IMR-90 (cell line): ENCODE measurements at regions not wholly inside any gene's neighbourhood (a gene's known extent, or its start where the extent isn't known, plus 50 kb on each side); places are given as distances from the start of the nearest gene placed in this dataset.

Source experiments
- ATAC-seq: fragments of 200-7000 bp; cut with Tn5 transposase; 2 replicates; pipeline ENCODE4 v1.9.1; 2020; ENCODE audit warnings: low read depth, mild to moderate bottlenecking, moderate library complexity
- BruUV-seq: library from RNA; stranded (reverse); fragments of 400-500 nt; replicated peaks from 2 replicates; lab custom pipeline; 2021; lab: Mats Ljungman, UMichigan
- CTCF ChIA-PET: fragments of 300-600 bp; formaldehyde crosslinking; extraction: SDS; loops from one replicate; lab custom pipeline; 2021; ENCODE audit warnings: antibody characterized with exemption; lab: Yijun Ruan, JAX
- POLR2A ChIA-PET: fragments of 300-600 bp; sonication (Branson Sonifier 250); formaldehyde crosslinking; loops from one replicate; lab custom pipeline; 2022; ENCODE audit warnings: antibody characterized with exemption; ENCODE audit not compliant: unreplicated experiment; lab: Charles Lee
- DNase-seq: peaks from one replicate; pipeline ENCODE4 v3.0.0; 2013
- H2AFZ ChIP-seq: replicated peaks from 2 replicates; pipeline ENCODE3; 2013; ENCODE audit warnings: low read length, mild to moderate bottlenecking; ENCODE audit not compliant: poor library complexity
- H2AK5ac ChIP-seq: 2 replicates; pipeline ENCODE4 v1.6.1; 2013; ENCODE audit warnings: low read depth, low read length, inconsistent platforms
- H2AK9ac ChIP-seq: replicated peaks from 2 replicates; pipeline ENCODE3; 2013; ENCODE audit warnings: mild to moderate bottlenecking, low read depth, low read length, moderate library complexity; ENCODE audit not compliant: poor library complexity
- H2BK120ac ChIP-seq: 2 replicates; pipeline ENCODE4 v1.6.1; 2013; ENCODE audit warnings: low read depth, low read length, inconsistent platforms
- H2BK15ac ChIP-seq: 3 replicates; pipeline ENCODE4 v1.6.1; 2013; ENCODE audit warnings: low read depth, low read length, inconsistent platforms
- H2BK20ac ChIP-seq: 2 replicates; pipeline ENCODE4 v1.6.1; 2013; ENCODE audit warnings: low read depth, mild to moderate bottlenecking, inconsistent platforms, low read length, moderate library complexity
- H2BK5ac ChIP-seq: 2 replicates; pipeline ENCODE4 v1.6.1; 2013; ENCODE audit warnings: mild to moderate bottlenecking, low read depth, low read length, inconsistent platforms; ENCODE audit not compliant: poor library complexity, severe bottlenecking
- H3K14ac ChIP-seq: replicated peaks from 2 replicates; pipeline ENCODE4 v1.6.1; 2013; ENCODE audit warnings: low read depth, low read length, inconsistent platforms
- H3K18ac ChIP-seq: 2 replicates; pipeline ENCODE4 v1.6.1; 2013; ENCODE audit warnings: low read depth, low read length, control low read depth
- H3K23ac ChIP-seq: 2 replicates; pipeline ENCODE4 v1.6.1; 2013; ENCODE audit warnings: low read depth, low read length, inconsistent platforms
- H3K27ac ChIP-seq: 2 replicates; pipeline ENCODE4 v1.5.1; 2013; ENCODE audit warnings: mild to moderate bottlenecking, control low read depth, low read length; ENCODE audit not compliant: insufficient read depth
- H3K27me3 ChIP-seq: 2 replicates; pipeline ENCODE4 v1.6.1; 2013; ENCODE audit warnings: low read length; ENCODE audit not compliant: control insufficient read depth, insufficient read depth
- H3K36me3 ChIP-seq: 2 replicates; pipeline ENCODE4 v1.6.1; 2013; ENCODE audit warnings: low read length, mixed read lengths; ENCODE audit not compliant: control insufficient read depth, insufficient read depth
- H3K4ac ChIP-seq: 2 replicates; pipeline ENCODE4 v1.6.1; 2013; ENCODE audit warnings: low read depth, low read length, inconsistent platforms
- H3K4me1 ChIP-seq: 2 replicates; pipeline ENCODE4 v1.6.1; 2013; ENCODE audit warnings: low read length, mixed read lengths; ENCODE audit not compliant: control insufficient read depth, insufficient read depth
- H3K4me2 ChIP-seq: 2 replicates; pipeline ENCODE4 v1.6.1; 2013; ENCODE audit warnings: low read depth, mild to moderate bottlenecking, control low read depth, low read length, moderate library complexity
- H3K4me3 ChIP-seq: 2 replicates; pipeline ENCODE4 v1.5.1; 2013; ENCODE audit warnings: low read depth, mild to moderate bottlenecking, control low read depth, low read length, moderate library complexity; ENCODE audit not compliant: insufficient read depth
- H3K56ac ChIP-seq: 2 replicates; pipeline ENCODE4 v1.6.1; 2013; ENCODE audit warnings: low read length, inconsistent platforms; ENCODE audit not compliant: insufficient read depth; ENCODE audit errors: extremely low read depth
- H3K79me1 ChIP-seq, 2 experiments: 2 replicates each; pipeline ENCODE4 v1.6.1; 2013; ENCODE audit warnings: low read length in 2 of 2, inconsistent platforms in 1 of 2, low read depth in 1 of 2
- H3K9ac ChIP-seq: 2 replicates; pipeline ENCODE4 v1.6.1; 2013; ENCODE audit warnings: low read depth, low read length, control low read depth
- H3K9me1 ChIP-seq: 2 replicates; pipeline ENCODE4 v1.6.1; 2013; ENCODE audit warnings: low read length, inconsistent platforms; ENCODE audit not compliant: insufficient read depth
- H3K9me3 ChIP-seq: 2 replicates; pipeline ENCODE4 v1.6.1; 2013; ENCODE audit warnings: low read length; ENCODE audit not compliant: control insufficient read depth, insufficient read depth
- H4K20me1 ChIP-seq: 2 replicates; pipeline ENCODE4 v1.6.1; 2013; ENCODE audit warnings: low read length, inconsistent platforms; ENCODE audit not compliant: insufficient read depth
- H4K5ac ChIP-seq: 2 replicates; pipeline ENCODE4 v1.6.1; 2013; ENCODE audit warnings: mild to moderate bottlenecking, low read depth, low read length, control low read depth
- H4K8ac ChIP-seq, 2 experiments: 2 replicates each; pipeline ENCODE4 v1.6.1; 2013; ENCODE audit warnings: low read depth in 2 of 2, low read length in 2 of 2, control low read depth in 1 of 2, inconsistent platforms in 1 of 2
- H4K91ac ChIP-seq: 2 replicates; pipeline ENCODE4 v1.6.1; 2013; ENCODE audit warnings: low read depth, low read length, inconsistent platforms; ENCODE audit not compliant: insufficient read depth
- CTCF ChIP-seq: conservative IDR thresholded peaks from 2 replicates; pipeline ENCODE4 v1.5.1; 2012; ENCODE audit warnings: mild to moderate bottlenecking, low read depth, low read length, improper control_type of control experiment
- FOS ChIP-seq: fragments of 150-350 bp; IDR thresholded peaks from 2 replicates; pipeline ENCODE4 v1.6.1; 2016; ENCODE audit warnings: low read depth, low read length
- NFE2L2 ChIP-seq: fragments of 150-350 bp; IDR thresholded peaks from 2 replicates; pipeline ENCODE4 v1.6.1; 2016; ENCODE audit warnings: low read depth, mild to moderate bottlenecking, low read length
- POLR2A ChIP-seq: IDR thresholded peaks from 2 replicates; pipeline ENCODE4 v1.6.1; 2012; ENCODE audit warnings: mild to moderate bottlenecking, low read depth, low read length
- RAD21 ChIP-seq: IDR thresholded peaks from 2 replicates; pipeline ENCODE4 v1.6.1; 2012; ENCODE audit warnings: low read length, improper control_type of control experiment
- RCOR1 ChIP-seq: IDR thresholded peaks from 2 replicates; pipeline ENCODE4 v1.6.1; 2012; ENCODE audit warnings: mild to moderate bottlenecking, low read length, improper control_type of control experiment; ENCODE audit not compliant: insufficient replicate concordance
- SMC3 ChIP-seq: fragments of 150-350 bp; IDR thresholded peaks from 2 replicates; pipeline ENCODE4 v1.6.1; 2016; ENCODE audit warnings: low read depth, mild to moderate bottlenecking, antibody characterized with exemption, low read length, moderate library complexity
- USF2 ChIP-seq: fragments of 150-350 bp; IDR thresholded peaks from 2 replicates; pipeline ENCODE4 v1.6.1; 2017; ENCODE audit warnings: mild to moderate bottlenecking, antibody characterized with exemption, low read length, low read depth
- WGBS, 2 experiments: methylation state at CpG; one replicate each; pipeline versions ENCODE4 v1.1.5 to v1.1.7; 2013; ENCODE audit warnings: missing lambda C conversion rate in 2 of 2; ENCODE audit not compliant: insufficient read length in 1 of 2; ENCODE audit errors: extremely low coverage in 2 of 2; 5-methylcytosine and 5-hydroxymethylcytosine counted together
- dilution Hi-C: fragments of 300-500 bp; cut with HindIII; formaldehyde crosslinking; loops from one replicate; pipeline ENCODE4 v1.14.3; 2018; ENCODE audit warnings: low sequenced_read_pairs; ENCODE audit not compliant: unreplicated experiment
- in situ Hi-C: fragments of 300-500 bp; cut with MboI; formaldehyde crosslinking; loops from 3 replicates; pipeline ENCODE4 v1.14.3; 2019; ENCODE audit warnings: low sequenced_read_pairs, inconsistent platforms, mixed read lengths
- intact Hi-C: fragments of 100-400 bp; cut with micrococcal nuclease; formaldehyde crosslinking; loops from 2 replicates; pipeline ENCODE4 v1.10.0; 2022

DNA sequence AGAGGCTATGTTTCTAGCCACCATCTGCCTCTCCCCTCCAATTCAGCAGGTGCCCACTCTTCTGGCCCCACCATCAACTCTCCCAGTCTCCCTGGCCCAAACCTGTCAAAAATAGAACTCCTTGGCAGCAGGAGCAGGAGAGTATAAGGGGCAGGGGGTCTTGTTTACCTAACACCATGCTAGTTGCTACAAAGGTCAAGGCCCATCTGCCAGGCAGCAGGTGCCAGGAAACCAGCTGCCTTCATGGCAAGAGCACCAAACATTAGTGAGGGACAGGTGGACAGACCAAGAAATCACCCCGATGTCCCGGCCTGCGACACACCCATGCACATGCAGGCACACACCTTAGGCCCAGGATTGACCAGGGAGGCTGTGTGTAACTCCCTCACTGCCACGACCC, 387.9 kb downstream of the BUD13 start:
- Histone ChIP-seq H3K4me1 (no peaks in the 10 kb centered on the region), H4K8ac (no peak overlapping the region), H3K27me3 (no peaks in the 10 kb centered on the region), H2BK5ac (no peak overlapping the region), H3K56ac (no peak overlapping the region), H2BK120ac (no peak overlapping the region), H2BK20ac (no peak overlapping the region), H4K20me1 (no peaks in the 10 kb centered on the region), H4K5ac (no peak overlapping the region), H3K27ac (no peak overlapping the region), H3K9me1 (no peaks in the 10 kb centered on the region), H3K9ac (no peak overlapping the region), H3K18ac (no peak overlapping the region), H2AFZ (no peak overlapping the region), H2AK5ac (no peak overlapping the region), H4K91ac (no peak overlapping the region), H3K14ac (no peak overlapping the region), H3K4me2 (no peak overlapping the region), H3K79me1 (no peaks in the 10 kb centered on the region), H3K36me3 (no peaks in the 10 kb centered on the region), H2BK15ac (no peak overlapping the region), H3K23ac (no peak overlapping the region), H3K9me3 (no peaks in the 10 kb centered on the region), H3K4me3 (no peak overlapping the region), H2AK9ac (peak overlapping the region; percentile 42), H3K4ac (no peak overlapping the region)
- ATAC-seq (no peak), DNase-seq (no peak)
- no TSS peak for BruUV-seq
- ChIA-PET POLR2A (no interaction called here), CTCF (no interaction called here)
- TF ChIP-seq RCOR1: no peak
- TF ChIP-seq POLR2A: no peak
- no peak for TF ChIP-seq FOS
- TF ChIP-seq NFE2L2: no peak
- TF ChIP-seq CTCF: no peak
- TF ChIP-seq RAD21: no peak
- no peak for TF ChIP-seq SMC3
- TF ChIP-seq USF2: no peak
- 70% methylated on average over 2 of the region's 4 CpGs; no CpG with 5 or more reads in 1 of the 2 experiments for WGBS, 2 experiments
- dilution Hi-C loops: no loop called here
- intact Hi-C loops: no loop called here
- in situ Hi-C loops: no loop called here
